ENCODE measurements at regions not wholly inside any gene's neighbourhood (a gene's known extent, or its start where the extent isn't known, plus 50 kb on each side); places are given as distances from the start of the nearest gene placed in this dataset.

GRCh38 chr14:26833621-26834176, 235.9 kb upstream of the NOVA1 start:
- no peak for TF ChIP-seq YY1 (IDR thresholded peaks at IDR 0.05; ENCODE audit: low read depth)
- TF ChIP-seq EGR1 (IDR thresholded peaks at IDR 0.05) = no peak
- TF ChIP-seq USF1 (IDR thresholded peaks at IDR 0.05) = no peak
- TF ChIP-seq EP300 (IDR thresholded peaks at IDR 0.05; ENCODE audit: borderline replicate concordance) = no peak
- no peak for TF ChIP-seq CEBPB (IDR thresholded peaks at IDR 0.05)
- no peak for TF ChIP-seq NFIC (IDR thresholded peaks at IDR 0.05)
- TF ChIP-seq TCF12 (IDR thresholded peaks at IDR 0.05; ENCODE audit: low read depth) = no peak
- no peak for TF ChIP-seq RAD21 (IDR thresholded peaks at IDR 0.05; ENCODE audit: low read depth)
- no peak for TF ChIP-seq FOXM1 (IDR thresholded peaks at IDR 0.05; ENCODE audit: borderline replicate concordance, low read depth)
- TF ChIP-seq ZBTB7A (IDR thresholded peaks at IDR 0.05; ENCODE audit: low read depth) = no peak
- TF ChIP-seq REST (IDR thresholded peaks at IDR 0.05; ENCODE audit: low read depth) = no peak

- TF ChIP-seq REST (IDR thresholded peaks at IDR 0.05; ENCODE audit: low read depth) = no peak
- TF ChIP-seq CEBPB (IDR thresholded peaks at IDR 0.05) = no peak
- TF ChIP-seq ZBTB7A (IDR thresholded peaks at IDR 0.05; ENCODE audit: low read depth) = no peak
- no peak for TF ChIP-seq YY1 (IDR thresholded peaks at IDR 0.05; ENCODE audit: low read depth)
- no peak for TF ChIP-seq RAD21 (IDR thresholded peaks at IDR 0.05; ENCODE audit: low read depth)
These were observed 238.2 kb upstream of the NOVA1 start for GRCh38 chr14:26835979-26836570.

GRCh38 chr14:26839481-26839880, 241.6 kb upstream of the NOVA1 start:
- TF ChIP-seq REST (IDR thresholded peaks at IDR 0.05; ENCODE audit: low read depth) (no peak), RAD21 (IDR thresholded peaks at IDR 0.05; ENCODE audit: low read depth) (no peak), TAF1 (IDR thresholded peaks at IDR 0.05; ENCODE audit: low read depth) (no peak), CREB1 (IDR thresholded peaks at IDR 0.05; ENCODE audit: low read depth) (no peak), YY1 (IDR thresholded peaks at IDR 0.05; ENCODE audit: low read depth) (no peak), FOXM1 (IDR thresholded peaks at IDR 0.05; ENCODE audit: borderline replicate concordance, low read depth) (no peak), TEAD4 (IDR thresholded peaks at IDR 0.05) (no peak)

GRCh38 chr14:26841326-26841725, 243.5 kb upstream of the NOVA1 start:
- TF ChIP-seq TAF1 (IDR thresholded peaks at IDR 0.05; ENCODE audit: low read depth) (no peak), CEBPB (IDR thresholded peaks at IDR 0.05) (no peak)

- TF ChIP-seq TAF1 (IDR thresholded peaks at IDR 0.05; ENCODE audit: low read depth) (no peak), TEAD4 (IDR thresholded peaks at IDR 0.05) (peak; percentile 50), RAD21 (IDR thresholded peaks at IDR 0.05; ENCODE audit: low read depth) (no peak), EGR1 (IDR thresholded peaks at IDR 0.05) (no peak), NFIC (IDR thresholded peaks at IDR 0.05) (no peak), FOXM1 (IDR thresholded peaks at IDR 0.05; ENCODE audit: borderline replicate concordance, low read depth) (no peak), REST (IDR thresholded peaks at IDR 0.05; ENCODE audit: low read depth) (no peak), CEBPB (IDR thresholded peaks at IDR 0.05) (peak; percentile 83), USF1 (IDR thresholded peaks at IDR 0.05) (peak; percentile 16; the same call in 1 of the 2 replicates), ZBTB7A (IDR thresholded peaks at IDR 0.05; ENCODE audit: low read depth) (no peak), EP300 (IDR thresholded peaks at IDR 0.05; ENCODE audit: borderline replicate concordance) (peak; percentile 51; the same call in 1 of the 2 replicates), TCF12 (IDR thresholded peaks at IDR 0.05; ENCODE audit: low read depth) (peak; percentile 70; the same call in 1 of the 2 replicates), YY1 (IDR thresholded peaks at IDR 0.05; ENCODE audit: low read depth) (no peak), MAX (IDR thresholded peaks at IDR 0.05) (peak; percentile 56), CREB1 (IDR thresholded peaks at IDR 0.05; ENCODE audit: low read depth) (no peak)
These were observed 244.3 kb upstream of the NOVA1 start for GRCh38 chr14:26841920-26842741.
